ENCODE measurements at regions not wholly inside any gene's neighbourhood (a gene's known extent, or its start where the extent isn't known, plus 50 kb on each side); places are given as distances from the start of the nearest gene placed in this dataset.
A peak's percentile ranks its signal among the peaks of the same experiment; 100 is the strongest.

DNA sequence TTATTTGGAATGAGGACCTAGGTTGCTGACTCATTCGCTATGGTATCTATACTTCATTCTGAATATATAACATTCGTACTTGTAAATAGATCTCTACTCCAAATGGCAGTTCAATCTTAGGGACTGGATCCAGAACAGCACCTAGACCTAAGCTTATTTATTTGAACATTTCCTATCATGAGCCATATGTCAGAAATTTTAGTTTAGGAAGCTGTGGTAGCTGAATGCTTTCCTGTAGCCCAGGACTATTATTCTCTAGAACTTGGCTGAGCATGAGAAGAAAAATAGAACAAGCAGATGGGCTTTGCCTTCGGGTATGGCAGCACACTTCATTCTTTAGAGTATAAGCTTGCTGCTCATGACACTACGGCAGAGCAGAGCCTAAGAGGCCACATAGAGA lies 1114.4 kb upstream of the B3GALT2 start:
- FAIRE-seq (no peak), DNase-seq (ENCODE audit: low read depth in 1 of 2, low spot score in 1 of 2) (no peak), ATAC-seq (no peak)
- WGBS (ENCODE audit: missing lambda C conversion rate): 49% methylated on average over 4 of the region's 4 CpGs
- Histone ChIP-seq H3K9me3 (no peaks in the 10 kb centered on the region), H3K4me1 (no peaks in the 10 kb centered on the region), H3K27ac (no peak overlapping the region), H3K4me2 (no peak overlapping the region), H3K4me3 (no peak overlapping the region)
- TF ChIP-seq MAZ (IDR thresholded peaks at IDR 0.05; ENCODE audit: borderline replicate concordance, low read depth, low read length): no peak
- ChIA-PET POLR2A (no interaction called here), CTCF (no interaction called here)

DNA sequence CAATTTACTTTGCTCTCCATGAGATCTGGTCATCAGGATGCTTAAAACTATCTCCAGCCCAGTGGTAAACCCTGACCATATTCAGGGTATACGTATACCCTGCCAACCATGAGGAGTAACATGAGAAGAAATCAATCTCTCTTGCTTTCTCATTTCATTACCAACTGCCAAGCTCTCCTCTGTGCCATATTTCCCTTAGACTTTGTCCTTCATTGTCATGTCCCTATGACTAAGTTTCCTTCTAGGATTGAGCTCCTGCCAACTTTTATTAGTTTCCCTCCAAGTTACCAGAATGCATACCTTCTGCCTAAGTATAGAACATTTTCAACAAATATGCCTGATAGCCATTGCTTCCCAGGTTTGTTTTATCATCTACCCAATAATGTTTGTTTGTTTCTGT lies 1113.9 kb upstream of the B3GALT2 start:
- ChIA-PET POLR2A (no interaction called here), CTCF (no interaction called here)
- Histone ChIP-seq H3K27ac (no peak overlapping the region), H3K9me3 (no peaks in the 10 kb centered on the region), H3K4me2 (no peak overlapping the region), H3K4me3 (no peak overlapping the region), H3K4me1 (no peaks in the 10 kb centered on the region)
- no peak for ATAC-seq
- no peak for TF ChIP-seq PHF8 (IDR thresholded peaks at IDR 0.05; ENCODE audit: borderline replicate concordance, low read depth)
- TF ChIP-seq, protein P1, sequence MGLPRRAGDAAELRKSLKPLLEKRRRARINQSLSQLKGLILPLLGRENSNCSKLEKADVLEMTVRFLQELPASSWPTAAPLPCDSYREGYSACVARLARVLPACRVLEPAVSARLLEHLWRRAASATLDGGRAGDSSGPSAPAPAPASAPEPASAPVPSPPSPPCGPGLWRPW (IDR thresholded peaks at IDR 0.05): no peak
- TF ChIP-seq HOXB5 (CRISPR knock-in tag; IDR thresholded peaks at IDR 0.05): no peak
- TF ChIP-seq SMC3 (IDR thresholded peaks at IDR 0.05): no peak
- TF ChIP-seq, protein P2, sequence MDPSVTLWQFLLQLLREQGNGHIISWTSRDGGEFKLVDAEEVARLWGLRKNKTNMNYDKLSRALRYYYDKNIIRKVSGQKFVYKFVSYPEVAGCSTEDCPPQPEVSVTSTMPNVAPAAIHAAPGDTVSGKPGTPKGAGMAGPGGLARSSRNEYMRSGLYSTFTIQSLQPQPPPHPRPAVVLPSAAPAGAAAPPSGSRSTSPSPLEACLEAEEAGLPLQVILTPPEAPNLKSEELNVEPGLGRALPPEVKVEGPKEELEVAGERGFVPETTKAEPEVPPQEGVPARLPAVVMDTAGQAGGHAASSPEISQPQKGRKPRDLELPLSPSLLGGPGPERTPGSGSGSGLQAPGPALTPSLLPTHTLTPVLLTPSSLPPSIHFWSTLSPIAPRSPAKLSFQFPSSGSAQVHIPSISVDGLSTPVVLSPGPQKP (IDR thresholded peaks at IDR 0.05; ENCODE audit: low read depth, low read length): no peak
- no peak for TF ChIP-seq NFE2L2 (conservative IDR thresholded peaks at IDR 0.05; ENCODE audit: low read length)
- no peak for TF ChIP-seq FOSB (CRISPR knock-in tag; IDR thresholded peaks at IDR 0.05)
- TF ChIP-seq KDM5A (IDR thresholded peaks at IDR 0.05): no peak
- TF ChIP-seq EP300 (IDR thresholded peaks at IDR 0.05): no peak
- TF ChIP-seq, protein P3, sequence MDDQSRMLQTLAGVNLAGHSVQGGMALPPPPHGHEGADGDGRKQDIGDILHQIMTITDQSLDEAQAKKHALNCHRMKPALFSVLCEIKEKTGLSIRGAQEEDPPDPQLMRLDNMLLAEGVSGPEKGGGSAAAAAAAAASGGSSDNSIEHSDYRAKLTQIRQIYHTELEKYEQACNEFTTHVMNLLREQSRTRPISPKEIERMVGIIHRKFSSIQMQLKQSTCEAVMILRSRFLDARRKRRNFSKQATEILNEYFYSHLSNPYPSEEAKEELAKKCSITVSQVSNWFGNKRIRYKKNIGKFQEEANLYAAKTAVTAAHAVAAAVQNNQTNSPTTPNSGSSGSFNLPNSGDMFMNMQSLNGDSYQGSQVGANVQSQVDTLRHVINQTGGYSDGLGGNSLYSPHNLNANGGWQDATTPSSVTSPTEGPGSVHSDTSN (IDR thresholded peaks at IDR 0.05): no peak
- no peak for TF ChIP-seq SREBF2 (IDR thresholded peaks at IDR 0.05)
- TF ChIP-seq ZC3H11A (IDR thresholded peaks at IDR 0.05): no peak
- no peak for TF ChIP-seq MAZ (IDR thresholded peaks at IDR 0.05; ENCODE audit: borderline replicate concordance, low read depth, low read length)
- TF ChIP-seq, protein P4, sequence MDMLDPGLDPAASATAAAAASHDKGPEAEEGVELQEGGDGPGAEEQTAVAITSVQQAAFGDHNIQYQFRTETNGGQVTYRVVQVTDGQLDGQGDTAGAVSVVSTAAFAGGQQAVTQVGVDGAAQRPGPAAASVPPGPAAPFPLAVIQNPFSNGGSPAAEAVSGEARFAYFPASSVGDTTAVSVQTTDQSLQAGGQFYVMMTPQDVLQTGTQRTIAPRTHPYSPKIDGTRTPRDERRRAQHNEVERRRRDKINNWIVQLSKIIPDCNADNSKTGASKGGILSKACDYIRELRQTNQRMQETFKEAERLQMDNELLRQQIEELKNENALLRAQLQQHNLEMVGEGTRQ (IDR thresholded peaks at IDR 0.05): no peak
- no peak for DNase-seq (ENCODE audit: low read depth in 1 of 2, low spot score in 1 of 2)
- 26% methylated on average over 1 of the region's 1 CpG for WGBS (ENCODE audit: missing lambda C conversion rate)
- FAIRE-seq: no peak

DNA sequence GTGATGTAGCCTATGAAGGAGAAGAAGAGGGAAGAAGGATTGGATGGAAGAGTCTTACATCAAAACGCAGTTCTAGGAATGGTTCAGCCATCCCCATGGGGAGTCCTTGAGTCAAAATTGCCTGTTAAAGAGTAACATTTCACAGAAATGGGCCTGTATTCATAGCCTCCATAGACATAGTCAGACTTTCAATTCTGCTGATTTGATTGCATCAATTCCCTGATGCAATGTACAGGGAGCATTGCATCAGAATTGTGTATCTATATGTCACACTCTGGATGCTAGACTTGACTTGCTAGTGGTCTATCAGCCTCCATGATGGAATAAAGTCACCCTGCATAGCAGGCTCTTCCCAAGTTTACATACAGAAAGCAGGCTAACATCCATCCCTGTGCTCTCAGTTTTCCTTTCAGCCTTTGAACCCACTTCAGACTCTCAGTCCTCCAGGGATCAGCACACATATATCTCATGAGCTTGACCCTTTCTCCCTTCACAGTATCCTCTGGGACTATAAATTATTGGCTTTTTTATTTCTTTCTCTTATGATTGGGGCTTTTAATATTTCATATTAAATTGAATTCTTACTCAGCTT lies 1111.7 kb upstream of the B3GALT2 start:
- Histone ChIP-seq H3K27ac (no peak overlapping the region; a peak in 1 of 6 replicates), H3K4me3 (no peak overlapping the region), H3K9me3 (no peaks in the 10 kb centered on the region), H3K4me2 (no peak overlapping the region), H3K4me1 (no peaks in the 10 kb centered on the region)
- ChIA-PET POLR2A (no interaction called here), CTCF (no interaction called here)
- peak in 1 of 2 experiments; percentile 31; a peak in 1 of 4 replicates for TF ChIP-seq CEBPB (IDR thresholded peaks at IDR 0.05)
- no peak for TF ChIP-seq ZC3H11A (IDR thresholded peaks at IDR 0.05)
- ATAC-seq (no peak), DNase-seq (ENCODE audit: low read depth in 1 of 2, low spot score in 1 of 2) (no peak), FAIRE-seq (no peak)
- 59% methylated on average over 1 of the region's 1 CpG for WGBS (ENCODE audit: missing lambda C conversion rate)

DNA sequence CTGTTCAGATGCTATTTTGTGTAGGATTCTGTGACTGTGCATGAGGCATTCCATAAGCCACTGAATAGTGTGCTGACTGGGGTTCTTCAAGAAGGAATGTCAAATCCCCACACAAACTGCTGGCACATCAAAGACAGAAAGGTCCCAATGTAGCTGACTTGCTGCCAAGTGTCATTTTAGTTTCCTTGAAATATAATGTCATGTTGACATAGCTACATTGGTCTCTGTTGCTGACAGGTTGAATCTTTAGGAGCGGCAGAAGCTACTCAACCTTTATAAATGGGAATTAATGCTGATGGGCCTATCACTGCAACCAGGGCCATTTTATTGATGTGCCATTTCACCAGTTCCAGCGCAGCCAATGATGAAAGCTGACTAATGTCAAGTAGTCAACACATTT lies 1110.7 kb upstream of the B3GALT2 start:
- Histone ChIP-seq H3K4me2 (no peak overlapping the region), H3K4me3 (no peak overlapping the region), H3K9me3 (no peaks in the 10 kb centered on the region), H3K4me1 (no peaks in the 10 kb centered on the region), H3K27ac (no peak overlapping the region)
- DNase-seq (ENCODE audit: low read depth in 1 of 2, low spot score in 1 of 2) (no peak), FAIRE-seq (no peak), ATAC-seq (no peak)
- ChIA-PET CTCF (no interaction called here), POLR2A (no interaction called here)
- 73% methylated on average over 2 of the region's 2 CpGs for WGBS (ENCODE audit: missing lambda C conversion rate)
- no peak for TF ChIP-seq HEYL (CRISPR knock-in tag; IDR thresholded peaks at IDR 0.05)
- TF ChIP-seq ZSCAN20 (CRISPR knock-in tag; IDR thresholded peaks at IDR 0.05): no peak

All from A549 (cell line).